HG02943 (cell line): ENCODE measurements at regions not wholly inside any gene's neighbourhood (a gene's known extent, or its start where the extent isn't known, plus 50 kb on each side); places are given as distances from the start of the nearest gene placed in this dataset.
"Not testable (repeated sequence)": the region's sequence is repeated elsewhere in the genome, so short reads cannot be mapped to it uniquely, and the experiment has no call there.

Source experiments
- ATAC-seq: cut with Tn5 transposase; IDR thresholded peaks from one replicate; pipeline ENCODE4 v1.9.1; 2021; ENCODE audit warnings: mild to moderate bottlenecking, low read depth, moderate library complexity; ENCODE audit not compliant: unreplicated experiment

DNA sequence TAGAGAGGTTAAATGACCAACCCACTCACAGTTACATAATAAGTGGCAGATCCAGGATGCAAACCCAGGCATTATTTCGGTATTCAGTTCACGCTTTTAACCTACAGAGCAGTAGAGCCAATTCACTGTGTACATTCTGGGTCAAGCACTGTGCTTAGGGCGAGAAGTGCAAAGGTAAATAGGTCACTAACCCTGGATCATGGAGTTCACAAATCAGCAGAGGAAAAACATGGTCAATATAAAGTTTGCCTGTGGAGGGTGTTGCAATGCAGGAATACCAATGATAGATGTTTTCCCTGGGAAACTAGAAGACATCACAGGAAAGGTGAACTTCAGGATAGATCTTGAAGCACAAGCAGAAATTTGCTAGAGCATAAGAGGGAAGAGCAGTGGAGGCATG, 253.4 kb upstream of the NFIA start:
- ATAC-seq: no peak

DNA sequence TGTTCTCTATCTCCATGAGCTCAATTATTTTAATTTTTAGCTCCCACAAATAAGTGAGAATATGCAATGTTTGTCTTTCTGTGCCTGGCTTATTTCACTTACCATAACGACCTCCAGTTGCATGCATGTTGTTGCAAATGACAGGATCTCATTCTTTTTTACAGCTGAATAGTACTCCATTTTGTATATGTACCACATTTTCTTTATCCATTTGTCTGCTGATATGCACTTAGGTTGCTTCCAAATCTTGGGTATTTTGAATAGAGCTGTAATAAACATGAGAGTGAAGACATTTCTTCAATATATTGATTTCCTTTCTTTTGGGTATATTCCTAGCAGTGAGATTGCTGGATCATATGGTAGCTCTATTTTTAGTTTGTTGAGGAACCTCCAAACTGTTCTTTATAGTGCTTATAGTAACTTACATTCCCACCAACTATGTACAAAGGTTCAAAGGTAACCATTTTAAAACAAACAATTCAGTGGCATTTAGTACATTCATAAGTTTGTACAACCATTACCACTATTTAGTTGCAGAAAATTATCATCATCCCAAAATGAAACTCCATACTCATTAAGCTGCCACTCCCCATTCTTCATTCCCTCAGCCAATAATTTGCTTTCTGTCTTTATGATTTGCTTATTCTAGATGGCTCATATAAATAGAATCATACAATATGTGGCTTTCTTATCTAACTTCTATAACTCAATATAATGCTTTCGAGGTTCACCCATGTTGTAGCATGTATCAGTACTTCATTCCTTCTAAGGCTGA, 255.9 kb upstream of the NFIA start:
- no peak for ATAC-seq

DNA sequence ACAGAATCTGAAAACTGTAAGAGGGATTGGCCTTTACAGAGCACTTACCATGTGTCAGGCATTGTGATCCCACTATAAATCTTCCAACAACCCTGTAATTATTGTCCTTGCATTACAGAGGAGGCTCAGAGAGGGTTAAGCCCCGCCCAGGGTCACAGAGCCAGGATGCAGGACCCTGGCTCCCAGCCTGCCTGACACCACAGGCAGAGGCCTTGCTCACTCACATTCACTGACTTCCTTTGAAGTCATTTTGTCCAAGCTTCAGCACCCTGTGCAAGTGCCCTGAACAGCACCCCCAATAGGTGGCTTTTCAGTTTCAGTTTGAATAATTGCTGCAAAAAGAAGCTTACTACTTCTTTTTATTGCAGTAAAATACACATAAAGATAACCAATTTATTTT, 256.8 kb upstream of the NFIA start:
- ATAC-seq: no peak

DNA sequence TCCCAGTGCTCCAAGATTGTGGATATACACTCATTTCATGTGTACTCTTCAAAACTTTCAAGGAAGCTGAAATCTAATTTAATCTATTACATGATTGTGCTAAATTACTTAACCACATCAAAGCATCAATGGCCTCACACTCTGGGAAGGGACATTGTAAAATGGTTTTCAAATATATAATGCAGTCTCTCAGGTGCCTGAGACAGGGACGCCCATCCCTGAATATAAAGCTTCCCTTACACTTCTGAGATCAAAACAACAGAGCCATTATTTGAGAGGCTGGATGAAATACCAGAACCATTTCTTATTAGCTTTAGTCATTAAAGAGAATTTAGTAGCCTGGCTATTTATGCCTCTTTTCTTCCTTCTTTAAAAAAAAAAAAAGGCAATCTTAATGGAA, 259.2 kb upstream of the NFIA start:
- no peak for ATAC-seq

DNA sequence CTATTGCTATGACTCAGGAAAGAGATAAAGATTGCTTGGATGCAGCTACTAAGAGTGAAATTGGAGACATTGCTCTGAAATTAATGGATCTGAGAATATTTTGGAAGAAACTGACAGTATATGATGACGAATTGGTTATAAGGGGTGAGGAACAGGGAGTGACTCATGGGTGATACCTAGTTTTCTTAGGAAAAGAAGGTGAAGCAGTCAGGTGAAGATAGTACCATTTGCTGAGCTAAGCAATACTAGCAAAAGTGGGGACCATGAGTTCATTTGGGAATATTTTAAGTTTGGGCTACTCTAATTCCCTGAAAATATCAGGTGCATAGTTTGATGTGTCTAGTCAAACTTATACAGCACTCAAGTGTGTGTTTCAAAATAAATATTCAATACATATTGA, 260.1 kb upstream of the NFIA start:
- ATAC-seq: no peak

DNA sequence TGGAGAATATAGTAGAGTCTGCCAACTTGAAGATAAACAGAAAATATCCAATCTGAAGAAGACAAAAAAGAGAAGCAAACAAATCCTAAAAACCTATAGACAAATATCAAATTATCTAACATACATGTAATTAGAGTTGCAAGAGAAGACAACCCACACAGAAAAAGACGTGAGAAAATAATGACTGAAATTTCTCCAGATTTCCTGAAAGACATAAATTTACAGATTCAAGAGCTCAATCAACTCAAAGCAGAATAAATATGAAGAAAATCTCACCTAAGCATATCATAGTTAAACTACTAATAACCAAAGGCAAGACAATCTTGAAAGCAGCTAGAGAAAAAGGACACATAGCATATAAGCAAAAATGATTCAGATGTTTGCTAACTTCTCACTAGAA, 261.2 kb upstream of the NFIA start:
- no peak for ATAC-seq

DNA sequence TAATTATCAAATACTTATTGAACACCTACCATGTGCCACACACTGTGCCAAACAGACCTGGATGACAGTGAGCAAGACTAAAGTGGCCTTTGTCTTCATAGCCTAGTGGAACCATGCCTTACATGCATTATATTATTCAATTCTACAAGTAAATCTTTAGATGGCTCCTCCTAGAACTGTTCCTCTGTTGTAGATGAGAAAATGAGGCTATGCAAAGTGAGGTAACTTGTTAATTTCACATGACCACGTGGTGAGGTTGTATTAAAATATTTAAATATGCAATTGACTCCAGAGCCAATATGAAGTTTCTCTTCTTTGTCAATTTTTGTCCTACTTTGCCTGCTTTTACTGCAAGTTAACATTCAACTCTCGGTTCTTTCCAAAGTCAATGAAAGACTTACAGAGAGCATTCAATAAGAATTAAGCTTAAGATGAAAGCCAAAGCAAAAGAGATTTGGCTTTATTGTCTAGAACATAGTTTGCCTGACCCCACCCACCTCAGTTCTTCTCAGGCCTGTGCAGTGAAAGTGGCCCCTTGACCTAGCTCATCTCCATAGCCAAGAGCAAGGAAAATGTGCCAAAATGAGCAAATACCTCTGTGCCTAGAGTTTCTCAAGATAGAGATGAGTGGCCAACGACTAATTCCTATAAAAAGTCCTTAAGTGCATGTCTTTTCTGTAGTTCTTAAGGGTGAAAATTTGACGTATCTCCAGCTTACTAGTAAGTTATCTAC, 263.2 kb upstream of the NFIA start:
- no peak for ATAC-seq

DNA sequence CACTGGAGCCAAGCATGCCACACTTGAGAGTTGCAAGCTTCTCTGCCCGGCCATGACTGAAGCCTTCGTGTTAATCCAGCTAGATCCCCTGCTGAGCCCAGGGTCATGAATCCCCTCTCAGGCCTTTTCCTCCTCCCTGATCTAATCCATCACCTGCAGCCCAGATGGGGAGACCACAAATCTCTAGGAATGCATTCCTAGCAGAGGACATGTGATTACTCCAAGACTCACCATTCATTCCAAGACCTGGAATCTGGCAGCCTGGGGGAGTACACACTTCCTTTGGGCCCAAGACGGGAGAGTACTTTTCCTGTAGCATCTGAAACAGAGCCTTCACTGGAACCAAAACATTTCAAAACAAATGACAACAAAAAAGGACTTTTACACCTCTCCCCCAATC, 269.3 kb upstream of the NFIA start:
- ATAC-seq: no peak

DNA sequence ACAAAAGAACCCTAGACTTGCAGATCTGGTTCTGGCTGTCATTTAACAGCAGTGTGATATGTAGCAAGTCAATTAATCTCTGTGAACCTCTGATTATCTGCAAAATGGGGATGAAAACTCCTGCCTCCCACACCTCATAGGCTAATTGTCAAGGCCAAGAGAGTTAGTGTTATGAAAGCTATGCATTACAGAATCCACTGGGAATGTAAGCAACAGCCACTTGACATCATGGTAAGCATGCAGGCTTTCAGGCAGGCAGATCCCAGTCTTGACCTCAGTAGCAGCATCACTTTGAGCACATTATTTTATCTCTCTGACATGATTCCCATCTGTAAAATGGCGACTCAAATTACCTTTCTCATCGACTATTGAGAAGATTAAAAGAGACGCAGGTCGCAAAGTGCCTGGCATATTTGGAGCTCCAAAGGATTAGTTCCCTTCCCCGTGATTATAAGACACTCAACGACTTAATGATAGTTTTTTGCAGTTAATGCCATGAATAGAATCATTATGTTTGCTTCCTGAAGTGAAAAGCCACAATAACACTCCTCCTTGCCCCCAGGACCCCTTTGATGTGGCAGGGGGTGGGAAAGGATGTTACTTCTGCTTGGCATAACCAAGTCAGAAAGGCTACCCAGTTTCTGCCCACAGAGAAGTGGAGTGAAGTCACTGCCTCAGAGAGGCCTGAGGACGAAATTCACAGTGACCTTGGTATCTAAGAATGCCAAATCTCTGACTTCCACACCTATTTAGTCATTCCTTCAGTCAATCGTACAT, 273.0 kb upstream of the NFIA start:
- ATAC-seq: no peak

DNA sequence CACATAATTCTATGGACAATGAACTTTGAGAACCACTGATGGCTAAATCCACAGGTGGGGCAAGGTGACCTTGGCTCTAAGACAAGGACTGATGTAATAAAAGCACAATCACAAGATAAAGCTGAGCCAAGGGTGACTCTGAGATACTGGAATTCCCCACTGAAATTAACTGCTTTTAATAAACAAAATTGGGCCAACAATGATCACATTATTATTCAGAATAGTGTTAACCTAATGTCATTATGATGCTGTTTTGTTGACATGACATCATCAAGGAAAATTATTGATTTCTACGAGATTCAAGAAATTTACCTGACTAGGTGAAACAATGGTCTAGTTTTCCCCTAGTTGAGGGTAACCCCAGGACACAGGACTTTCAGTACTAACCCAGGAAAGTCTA, 273.7 kb upstream of the NFIA start:
- no peak for ATAC-seq

DNA sequence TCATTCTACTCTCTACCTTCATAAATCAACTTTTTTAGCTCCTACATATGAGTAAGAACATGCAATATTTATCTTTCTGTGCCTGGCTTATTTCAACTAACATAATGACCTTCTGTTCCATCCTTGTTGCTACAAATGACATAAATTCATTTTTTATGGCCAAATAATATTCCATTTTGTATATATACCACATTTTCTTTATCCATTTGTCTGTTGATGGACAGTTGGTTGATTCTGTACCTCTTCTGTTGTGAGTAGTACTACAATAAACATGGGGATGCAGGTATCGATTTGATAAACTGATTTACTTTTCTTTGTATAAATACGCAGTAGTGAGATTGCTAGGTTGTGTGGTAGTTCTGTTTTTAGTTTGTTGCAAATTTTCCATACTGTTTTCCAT, 279.5 kb upstream of the NFIA start:
- no peak for ATAC-seq

DNA sequence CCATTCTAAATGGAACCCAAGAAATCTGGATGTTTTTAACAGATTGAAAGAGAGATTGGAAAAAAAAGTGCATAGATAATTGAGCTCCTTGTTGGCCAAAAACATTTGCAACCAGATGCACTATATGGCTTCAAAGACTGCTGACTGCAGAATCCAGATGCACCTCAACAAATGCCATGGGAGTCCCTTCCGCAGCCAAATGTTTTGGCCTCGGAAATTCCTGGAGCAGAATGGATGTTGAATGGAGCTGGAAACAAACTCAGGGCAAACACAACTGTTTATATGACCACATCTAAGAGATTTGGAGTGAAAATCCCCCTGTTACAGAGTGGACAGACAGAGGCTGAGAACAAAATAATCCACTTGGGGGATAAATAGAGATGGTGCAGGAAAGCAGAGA, 285.0 kb upstream of the NFIA start:
- no peak for ATAC-seq

DNA sequence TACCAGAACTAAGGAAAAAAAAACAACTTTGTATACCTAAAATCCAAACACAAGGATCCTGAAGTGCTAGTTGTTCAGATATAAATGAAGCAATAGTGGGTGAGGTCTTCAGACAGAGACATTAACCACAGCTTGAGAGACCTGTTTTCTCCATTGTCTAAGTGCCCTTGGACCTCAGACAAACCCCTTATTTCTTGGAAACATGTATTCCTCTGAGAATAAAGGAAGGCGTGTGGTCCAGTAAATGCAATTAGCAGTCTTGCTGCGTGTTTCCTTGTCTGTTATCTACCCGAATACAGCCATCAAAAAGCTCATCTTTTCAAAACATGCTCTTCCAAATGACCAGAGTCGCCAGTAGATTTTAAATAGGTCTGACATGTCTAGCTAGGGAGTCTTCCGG, 291.1 kb upstream of the NFIA start:
- ATAC-seq: no peak

DNA sequence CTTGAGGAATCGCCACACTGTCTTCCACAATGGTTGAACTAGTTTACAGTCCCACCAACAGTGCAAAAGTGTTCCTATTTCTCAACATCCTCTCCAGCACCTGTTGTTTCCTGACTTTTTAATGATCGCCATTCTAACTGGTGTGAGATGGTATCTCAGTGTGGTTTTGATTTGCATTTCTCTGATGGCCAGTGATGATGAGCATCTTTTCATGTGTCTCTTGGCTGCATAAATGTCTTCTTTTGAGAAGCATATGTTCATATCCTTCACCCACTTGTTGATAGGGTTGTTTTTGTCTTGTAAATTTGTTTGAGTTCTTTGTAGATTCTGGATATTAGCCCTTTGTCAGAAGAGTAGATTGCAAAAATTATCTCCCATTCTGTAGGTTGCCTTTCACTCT, 309.3 kb upstream of the NFIA start:
- not testable (repeated sequence) for ATAC-seq

DNA sequence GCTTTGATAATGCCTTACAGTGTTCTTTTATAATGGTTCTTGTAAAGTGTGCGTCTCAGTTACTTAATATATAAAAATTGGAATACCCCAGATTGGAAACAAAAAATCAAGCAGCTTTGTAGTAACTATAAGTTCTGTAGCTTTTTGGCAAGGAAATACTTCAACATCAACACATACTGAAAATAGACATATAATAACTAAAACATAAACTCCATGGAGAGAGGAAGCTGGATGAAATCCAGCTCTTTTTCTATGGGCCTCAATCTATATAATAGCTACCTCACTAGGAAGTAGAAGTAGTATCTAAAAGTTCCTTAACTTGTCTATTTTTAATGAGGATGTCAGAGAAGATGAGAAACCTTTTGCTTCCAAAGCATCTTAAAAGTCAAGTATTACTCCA, 313.3 kb upstream of the NFIA start:
- no peak for ATAC-seq

DNA sequence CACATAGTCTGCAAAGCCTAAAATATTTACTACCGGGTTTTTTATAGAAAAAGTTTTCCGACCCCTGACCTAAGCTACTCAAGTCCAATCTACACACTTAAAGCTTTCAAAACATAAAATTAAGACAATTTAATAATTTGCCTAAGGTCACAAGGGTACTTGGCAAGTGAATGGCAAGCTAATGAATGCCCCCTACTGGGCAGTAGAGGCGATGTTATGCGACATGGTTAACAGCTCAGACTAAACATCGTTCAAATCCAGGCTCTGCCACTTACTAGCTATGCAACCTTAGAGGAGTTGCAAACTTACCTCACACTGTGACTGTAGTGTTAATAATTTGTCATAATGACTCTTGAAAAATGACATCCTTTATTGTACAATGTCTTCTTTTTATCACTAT, 317.2 kb upstream of the NFIA start:
- ATAC-seq: no peak

DNA sequence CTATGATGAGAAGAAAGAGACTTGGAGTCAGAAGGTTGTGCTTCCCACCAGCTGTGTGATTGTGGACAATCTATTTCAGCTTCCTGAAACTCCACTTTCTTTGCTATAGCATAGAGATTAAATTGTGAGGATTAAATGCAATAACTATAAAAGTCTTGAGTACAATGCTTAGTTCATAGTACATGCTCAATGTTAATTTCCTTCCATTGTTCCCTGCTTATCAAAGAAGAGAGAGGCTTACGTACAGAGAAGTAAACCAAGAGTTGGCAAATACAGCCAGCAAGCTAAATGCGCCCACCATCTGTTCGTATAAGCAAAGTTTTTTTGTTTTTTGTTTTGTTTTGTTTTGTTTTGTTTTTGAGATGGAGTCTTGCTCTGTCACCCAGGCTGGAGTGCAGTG, 317.9 kb upstream of the NFIA start:
- ATAC-seq: no peak

DNA sequence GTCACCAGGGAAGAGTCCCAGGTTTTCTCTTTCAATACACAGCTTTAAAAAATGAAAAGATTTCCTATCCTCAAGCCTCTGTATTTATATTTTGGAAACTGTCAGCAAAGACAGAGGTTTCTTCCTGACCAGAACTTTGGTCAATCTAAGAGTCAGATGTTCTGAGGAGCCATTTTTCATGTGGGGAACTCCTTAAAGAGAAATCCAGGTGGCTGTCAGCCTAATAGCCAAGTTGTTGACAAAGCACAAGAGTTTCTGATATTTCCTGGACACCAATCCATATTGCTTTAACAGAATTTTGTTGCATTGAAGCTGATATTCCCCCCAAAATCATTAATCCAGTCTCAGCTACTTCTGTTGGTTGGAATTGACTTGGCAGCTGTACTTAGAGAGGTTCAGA, 318.6 kb upstream of the NFIA start:
- ATAC-seq: no peak

DNA sequence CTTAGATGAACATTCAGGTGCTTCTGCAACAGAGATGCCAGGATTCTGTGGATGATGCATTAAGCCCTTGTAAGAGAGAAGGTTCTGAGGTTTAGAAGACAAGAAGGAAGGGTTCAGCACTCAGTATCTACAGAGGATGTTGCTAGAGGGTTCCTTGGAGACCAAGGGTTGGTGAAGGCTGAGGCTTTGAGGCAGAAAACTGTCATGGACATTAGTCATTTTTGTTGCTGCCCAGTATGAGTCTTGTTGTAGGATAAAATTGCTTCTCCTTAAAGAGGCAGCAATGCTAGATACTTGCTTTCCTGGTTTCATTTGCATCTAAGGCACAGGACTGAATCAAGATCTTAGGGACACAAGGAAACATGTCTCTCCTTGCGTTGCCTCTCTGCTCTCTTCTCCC, 319.4 kb upstream of the NFIA start:
- no peak for ATAC-seq

DNA sequence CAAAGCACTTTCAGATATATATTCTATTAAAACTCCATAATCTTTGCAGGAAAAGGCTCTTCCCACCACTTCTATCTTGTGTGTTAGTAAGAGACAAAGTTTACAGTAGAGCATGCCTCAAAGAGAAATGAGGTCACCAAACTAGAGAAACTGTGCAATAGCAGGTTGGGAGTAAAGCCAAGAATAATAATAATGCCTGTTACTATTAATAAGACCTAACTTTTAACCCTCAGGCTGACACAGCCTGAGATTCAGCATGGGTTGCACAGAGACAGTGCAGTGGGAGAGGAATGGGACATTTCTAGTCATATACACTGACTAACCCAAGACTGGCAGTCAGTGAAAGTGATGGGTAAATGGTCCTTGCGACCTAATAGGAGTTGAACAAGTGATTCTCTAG, 320.2 kb upstream of the NFIA start:
- ATAC-seq: no peak

DNA sequence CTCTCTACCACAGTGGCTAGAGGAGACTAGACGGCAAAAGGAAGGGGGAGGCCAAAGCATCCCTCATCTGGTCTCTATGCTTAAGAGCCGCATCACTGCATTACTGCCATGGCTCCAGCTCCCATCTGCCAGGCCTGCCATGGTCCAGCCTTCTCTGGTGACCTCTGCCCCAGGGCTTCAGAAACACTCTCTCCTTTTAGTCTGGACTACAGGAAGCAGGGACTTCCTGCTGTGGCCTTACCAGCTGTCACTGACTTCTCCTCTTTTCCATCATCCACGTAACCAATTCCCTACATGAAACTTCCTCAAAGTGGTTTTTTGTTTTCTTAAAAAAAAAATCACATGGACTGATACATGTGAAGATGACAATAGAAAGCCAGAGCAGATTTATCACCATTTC, 323.1 kb upstream of the NFIA start:
- ATAC-seq: no peak

DNA sequence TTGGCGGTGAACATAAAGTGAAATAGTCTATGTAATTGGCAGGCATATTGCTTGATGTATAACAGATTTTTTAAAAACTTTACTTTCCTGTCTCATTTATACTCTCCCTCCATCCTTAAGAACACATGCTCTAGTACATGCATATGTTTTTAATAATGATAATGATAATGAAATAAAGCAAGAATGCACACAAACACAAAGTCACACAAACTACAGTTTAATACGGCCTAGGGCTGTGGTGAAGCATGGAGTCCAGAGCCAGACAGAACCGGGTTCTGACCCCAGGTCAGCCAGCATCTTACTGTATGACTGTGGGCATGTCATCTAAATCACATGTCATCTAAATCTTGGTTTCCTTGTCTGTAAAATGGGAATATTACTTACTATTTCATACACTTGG, 324.9 kb upstream of the NFIA start:
- ATAC-seq: no peak
